HL-60 (cell line): ENCODE measurements at regions not wholly inside any gene's neighbourhood (a gene's known extent, or its start where the extent isn't known, plus 50 kb on each side); places are given as distances from the start of the nearest gene placed in this dataset.
"Not testable (repeated sequence)": the region's sequence is repeated elsewhere in the genome, so short reads cannot be mapped to it uniquely, and the experiment has no call there.

Experiments
- DNase-seq, 2 experiments: peaks; one replicate each; pipeline ENCODE4 v3.0.0-alpha.2; 2010 to 2020; ENCODE audit warnings: low read depth in 1 of 2, low spot score in 1 of 2
- H3K27ac ChIP-seq: fragments of 250-450 bp; sonication (Bioruptor Pico); replicated peaks from 2 replicates; pipeline ENCODE4 v1.5.1; 2020; ENCODE audit warnings: mild to moderate bottlenecking, moderate library complexity
- H3K27me3 ChIP-seq: fragments of 250-450 bp; sonication (Bioruptor Pico); 2 replicates; pipeline ENCODE4 v1.5.1; 2021; ENCODE audit warnings: mild to moderate bottlenecking, moderate library complexity; ENCODE audit not compliant: insufficient read depth, poor library complexity, severe bottlenecking
- H3K4me3 ChIP-seq: replicated peaks from 2 replicates; pipeline ENCODE4 v1.5.1; 2011; ENCODE audit warnings: mild to moderate bottlenecking, control low read depth, low read length; ENCODE audit not compliant: insufficient read depth
- CTCF ChIP-seq: IDR thresholded peaks from one replicate; pipeline ENCODE4 v1.5.1; 2011; ENCODE audit warnings: low read length, control low read depth, inconsistent platforms; ENCODE audit not compliant: insufficient read depth
- GABPA ChIP-seq: IDR thresholded peaks from 2 replicates; pipeline ENCODE4 v1.6.1; 2012; ENCODE audit warnings: low read depth
- POLR2AphosphoS5 ChIP-seq: IDR thresholded peaks from 2 replicates; pipeline ENCODE4 v1.6.1; 2012; ENCODE audit warnings: low read depth
- SPI1 ChIP-seq: IDR thresholded peaks from 2 replicates; pipeline ENCODE4 v1.6.1; 2012; ENCODE audit warnings: low read depth, mild to moderate bottlenecking, borderline replicate concordance
- TF ChIP-seq, protein P1 (sequence below): IDR thresholded peaks from 2 replicates; pipeline ENCODE4 v1.6.1; 2012; ENCODE audit warnings: low read depth; ENCODE audit not compliant: insufficient replicate concordance

DNA sequence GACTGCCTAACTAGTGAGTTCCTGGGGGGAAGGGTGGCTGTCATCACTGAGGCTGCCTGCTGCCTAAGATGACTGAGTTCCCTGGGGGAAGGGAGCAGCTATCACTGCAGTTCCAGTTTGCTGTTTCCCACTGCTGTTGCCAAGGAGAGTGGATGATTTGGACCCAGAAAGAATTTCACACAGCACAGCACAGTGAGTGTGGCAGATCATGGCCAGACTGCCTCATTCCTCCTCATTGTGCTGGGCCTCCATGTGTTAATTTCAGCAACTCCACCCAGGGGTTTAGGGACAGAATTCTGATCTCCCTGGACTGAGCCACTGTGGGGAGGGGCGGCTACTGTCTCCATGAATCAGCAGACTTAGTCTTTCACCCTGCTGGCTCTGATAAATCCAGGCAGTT is 125.0 kb downstream of the TEX13C start:
- TF ChIP-seq GABPA (no peak), POLR2AphosphoS5 (no peak), SPI1 (no peak), CTCF (no peak)
- TF ChIP-seq, protein P1, sequence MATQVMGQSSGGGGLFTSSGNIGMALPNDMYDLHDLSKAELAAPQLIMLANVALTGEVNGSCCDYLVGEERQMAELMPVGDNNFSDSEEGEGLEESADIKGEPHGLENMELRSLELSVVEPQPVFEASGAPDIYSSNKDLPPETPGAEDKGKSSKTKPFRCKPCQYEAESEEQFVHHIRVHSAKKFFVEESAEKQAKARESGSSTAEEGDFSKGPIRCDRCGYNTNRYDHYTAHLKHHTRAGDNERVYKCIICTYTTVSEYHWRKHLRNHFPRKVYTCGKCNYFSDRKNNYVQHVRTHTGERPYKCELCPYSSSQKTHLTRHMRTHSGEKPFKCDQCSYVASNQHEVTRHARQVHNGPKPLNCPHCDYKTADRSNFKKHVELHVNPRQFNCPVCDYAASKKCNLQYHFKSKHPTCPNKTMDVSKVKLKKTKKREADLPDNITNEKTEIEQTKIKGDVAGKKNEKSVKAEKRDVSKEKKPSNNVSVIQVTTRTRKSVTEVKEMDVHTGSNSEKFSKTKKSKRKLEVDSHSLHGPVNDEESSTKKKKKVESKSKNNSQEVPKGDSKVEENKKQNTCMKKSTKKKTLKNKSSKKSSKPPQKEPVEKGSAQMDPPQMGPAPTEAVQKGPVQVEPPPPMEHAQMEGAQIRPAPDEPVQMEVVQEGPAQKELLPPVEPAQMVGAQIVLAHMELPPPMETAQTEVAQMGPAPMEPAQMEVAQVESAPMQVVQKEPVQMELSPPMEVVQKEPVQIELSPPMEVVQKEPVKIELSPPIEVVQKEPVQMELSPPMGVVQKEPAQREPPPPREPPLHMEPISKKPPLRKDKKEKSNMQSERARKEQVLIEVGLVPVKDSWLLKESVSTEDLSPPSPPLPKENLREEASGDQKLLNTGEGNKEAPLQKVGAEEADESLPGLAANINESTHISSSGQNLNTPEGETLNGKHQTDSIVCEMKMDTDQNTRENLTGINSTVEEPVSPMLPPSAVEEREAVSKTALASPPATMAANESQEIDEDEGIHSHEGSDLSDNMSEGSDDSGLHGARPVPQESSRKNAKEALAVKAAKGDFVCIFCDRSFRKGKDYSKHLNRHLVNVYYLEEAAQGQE = no peak
- no peak overlapping the region for H3K27ac ChIP-seq
- no peaks in the 10 kb centered on the region for H3K27me3 ChIP-seq
- H3K4me3 ChIP-seq = no peak overlapping the region
- no peak for DNase-seq

- Histone ChIP-seq H3K27me3 (no peaks in the 10 kb centered on the region), H3K4me3 (no peak overlapping the region), H3K27ac (no peak overlapping the region)
- TF ChIP-seq, protein P1 = no peak
- TF ChIP-seq POLR2AphosphoS5 (no peak), CTCF (no peak), GABPA (no peak), SPI1 (no peak)
- DNase-seq = no peak
Observed at GRCh38 chrX:125475482-125475881, 155.8 kb downstream of the TEX13C start.

- Histone ChIP-seq H3K27ac (no peak overlapping the region), H3K4me3 (no peak overlapping the region), H3K27me3 (no peaks in the 10 kb centered on the region)
- no peak for DNase-seq
- TF ChIP-seq POLR2AphosphoS5 (no peak), GABPA (no peak), SPI1 (no peak)
- TF ChIP-seq, protein P1 = no peak
Observed at GRCh38 chrX:125492439-125492838, 172.8 kb downstream of the TEX13C start.

DNA sequence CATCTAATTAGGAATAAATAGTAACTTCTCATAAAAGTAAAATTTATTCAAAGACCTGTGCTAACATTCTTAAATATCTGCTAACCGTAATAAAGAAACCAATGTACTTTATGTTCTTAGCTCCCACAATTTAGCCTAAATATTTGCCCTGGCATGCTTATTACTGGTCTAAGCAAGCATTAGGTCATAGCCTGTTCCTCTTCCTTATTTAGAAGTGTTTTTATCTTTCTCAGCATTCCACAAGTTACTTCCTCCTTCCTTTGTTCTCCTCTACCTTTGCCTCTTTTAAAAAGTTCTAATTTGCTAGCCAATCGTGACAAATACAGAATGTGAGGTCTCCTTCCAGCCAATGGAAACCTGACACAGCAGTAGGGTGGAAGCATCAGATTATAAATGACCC is 173.3 kb downstream of the TEX13C start:
- DNase-seq, H3K27me3 ChIP-seq, H3K4me3 ChIP-seq, H3K27ac ChIP-seq: not testable (repeated sequence)
